Erythroblast (primary cell): ENCODE measurements at regions not wholly inside any gene's neighbourhood (a gene's known extent, or its start where the extent isn't known, plus 50 kb on each side); places are given as distances from the start of the nearest gene placed in this dataset.

Experiments
- GATA1 ChIP-seq: IDR thresholded peaks from 2 replicates; pipeline ENCODE4 v1.6.1; 2011; ENCODE audit warnings: low read depth, mild to moderate bottlenecking, control low read depth, low read length, moderate library complexity
- POLR2A ChIP-seq: IDR thresholded peaks from 2 replicates; pipeline ENCODE4 v1.6.1; 2011; ENCODE audit warnings: mild to moderate bottlenecking, low read length

DNA sequence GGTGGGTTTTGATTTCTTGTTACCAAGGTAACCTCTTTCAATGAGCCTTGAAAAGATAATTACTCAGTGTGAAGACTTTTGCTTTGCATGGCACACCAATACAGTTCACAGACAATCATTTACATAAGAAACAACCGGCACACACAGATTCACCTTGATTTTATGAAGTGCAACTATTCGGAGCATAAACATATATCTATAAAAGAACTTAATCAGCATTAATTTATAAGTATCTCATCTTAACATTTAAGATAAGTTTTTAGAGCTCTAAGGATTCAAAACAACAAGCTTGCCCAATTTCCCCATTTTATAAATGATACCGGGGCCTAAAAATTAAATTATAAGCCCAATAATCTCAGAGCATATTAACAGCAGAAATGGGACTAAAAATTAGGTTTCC is 85.9 kb upstream of the PCSK2 start:
- TF ChIP-seq POLR2A (no peak), GATA1 (no peak)
